Loucy (cell line): ENCODE measurements at regions not wholly inside any gene's neighbourhood (a gene's known extent, or its start where the extent isn't known, plus 50 kb on each side); places are given as distances from the start of the nearest gene placed in this dataset.

ENCODE experiments used
- H2AFZ ChIP-seq: fragments of 200-600 bp; sonication (generic); 2 replicates; pipeline ENCODE4 v1.6.0; 2016; ENCODE audit warnings: antibody characterized with exemption, mild to moderate bottlenecking, low read length, moderate library complexity
- H3F3A ChIP-seq: fragments of 200-600 bp; 2 replicates; pipeline ENCODE4 v1.6.0; 2016; ENCODE audit warnings: antibody characterized with exemption, low read depth, mild to moderate bottlenecking
- H3K27me3 ChIP-seq: fragments of 200-600 bp; sonication (generic); 2 replicates; pipeline ENCODE4 v1.6.1; 2014; ENCODE audit warnings: low read length, mild to moderate bottlenecking; ENCODE audit not compliant: insufficient read depth, poor library complexity, severe bottlenecking
- H3K36me3 ChIP-seq: fragments of 200-600 bp; sonication (generic); 2 replicates; pipeline ENCODE4 v1.6.1; 2016; ENCODE audit warnings: low read length; ENCODE audit not compliant: insufficient read depth
- H3K4me1 ChIP-seq: fragments of 200-600 bp; sonication (generic); 2 replicates; pipeline ENCODE4 v1.5.1; 2014; ENCODE audit warnings: low read length, mild to moderate bottlenecking; ENCODE audit not compliant: insufficient read depth, poor library complexity, severe bottlenecking
- H3K4me2 ChIP-seq: fragments of 200-600 bp; sonication (generic); 2 replicates; pipeline ENCODE4 v1.6.0; 2014; ENCODE audit warnings: antibody characterized with exemption, low read length, low read depth, mild to moderate bottlenecking; ENCODE audit not compliant: poor library complexity, severe bottlenecking
- H3K4me3 ChIP-seq: fragments of 200-600 bp; sonication (generic); 2 replicates; pipeline ENCODE4 v1.5.1; 2014; ENCODE audit warnings: low read length, mild to moderate bottlenecking, mixed read lengths; ENCODE audit not compliant: poor library complexity, severe bottlenecking
- H3K79me2 ChIP-seq: fragments of 200-600 bp; sonication (generic); 2 replicates; pipeline ENCODE4 v1.6.1; 2014; ENCODE audit warnings: low read length; ENCODE audit not compliant: insufficient read depth
- H3K9ac ChIP-seq: fragments of 200-600 bp; sonication (generic); 2 replicates; pipeline ENCODE4 v1.6.0; 2014; ENCODE audit warnings: mild to moderate bottlenecking, low read depth, low read length, moderate library complexity; ENCODE audit not compliant: poor library complexity, severe bottlenecking
- H3K9me2 ChIP-seq: fragments of 200-600 bp; sonication (generic); replicated peaks from 2 replicates; pipeline ENCODE4 v1.6.1; 2016; ENCODE audit warnings: low read depth, low read length, mixed read lengths
- H3K9me3 ChIP-seq: fragments of 200-600 bp; sonication (generic); 2 replicates; pipeline ENCODE4 v1.6.1; 2014; ENCODE audit warnings: mild to moderate bottlenecking, antibody characterized with exemption, low read length, low read depth; ENCODE audit not compliant: insufficient read depth
- H4K20me1 ChIP-seq: fragments of 200-600 bp; sonication (generic); 2 replicates; pipeline ENCODE4 v1.6.0; 2014; ENCODE audit warnings: antibody characterized with exemption, low read length, mild to moderate bottlenecking; ENCODE audit not compliant: insufficient read depth, poor library complexity, severe bottlenecking
- CTCF ChIP-seq: fragments of 200-600 bp; sonication (generic); conservative IDR thresholded peaks from 2 replicates; pipeline ENCODE4 v1.5.1; 2014; ENCODE audit warnings: mild to moderate bottlenecking, antibody characterized with exemption, low read length
- EZH2phosphoT487 ChIP-seq: fragments of 200-600 bp; IDR thresholded peaks from 2 replicates; pipeline ENCODE4 v1.6.1; 2018; ENCODE audit warnings: antibody characterized with exemption, mild to moderate bottlenecking, moderate library complexity, borderline replicate concordance

GRCh38 chrX:79645749-79646148 is 278.6 kb upstream of the ITM2A start:
- no peaks in the 10 kb centered on the region for H3K79me2 ChIP-seq
- no peaks in the 10 kb centered on the region for H3K9me3 ChIP-seq
- no peaks in the 10 kb centered on the region for H3K36me3 ChIP-seq
- H3K4me2 ChIP-seq: no peak overlapping the region
- TF ChIP-seq EZH2phosphoT487 (no peak), CTCF (no peak)
- H3F3A ChIP-seq: no peaks in the 10 kb centered on the region
- H2AFZ ChIP-seq: no peak overlapping the region
- H3K9me2 ChIP-seq: no peaks in the 10 kb centered on the region
- no peaks in the 10 kb centered on the region for H3K27me3 ChIP-seq
- H3K9ac ChIP-seq: no peak overlapping the region
- H4K20me1 ChIP-seq: no peaks in the 10 kb centered on the region
- no peak overlapping the region for H3K4me3 ChIP-seq
- no peaks in the 10 kb centered on the region for H3K4me1 ChIP-seq

GRCh38 chrX:79631526-79631925 is 264.4 kb upstream of the ITM2A start:
- no peak overlapping the region for H3K9ac ChIP-seq
- TF ChIP-seq EZH2phosphoT487 (no peak), CTCF (no peak)
- no peaks in the 10 kb centered on the region for H3K9me3 ChIP-seq
- no peak overlapping the region for H2AFZ ChIP-seq
- H3K4me3 ChIP-seq: no peak overlapping the region
- H4K20me1 ChIP-seq: no peaks in the 10 kb centered on the region
- no peaks in the 10 kb centered on the region for H3K27me3 ChIP-seq
- H3K9me2 ChIP-seq: no peaks in the 10 kb centered on the region
- H3K36me3 ChIP-seq: no peaks in the 10 kb centered on the region
- H3K4me2 ChIP-seq: no peak overlapping the region
- no peaks in the 10 kb centered on the region for H3K79me2 ChIP-seq
- no peaks in the 10 kb centered on the region for H3F3A ChIP-seq
- H3K4me1 ChIP-seq: peaks cover 9% of the 10 kb centered on the region

GRCh38 chrX:79630033-79631009 is 263.2 kb upstream of the ITM2A start:
- Histone ChIP-seq H3K79me2 (no peaks in the 10 kb centered on the region), H3K27me3 (no peaks in the 10 kb centered on the region), H3K4me3 (peak overlapping the region; percentile 37), H4K20me1 (no peaks in the 10 kb centered on the region), H3K9me2 (no peaks in the 10 kb centered on the region), H3K9me3 (no peaks in the 10 kb centered on the region), H3K4me1 (peaks cover 9% of the 10 kb centered on the region), H2AFZ (peak overlapping the region; percentile 85), H3K9ac (no peak overlapping the region), H3K36me3 (no peaks in the 10 kb centered on the region), H3K4me2 (peak overlapping the region; percentile 48), H3F3A (no peaks in the 10 kb centered on the region)
- no peak for TF ChIP-seq EZH2phosphoT487
- TF ChIP-seq CTCF: no peak
